H4 (cell line): ENCODE measurements at regions not wholly inside any gene's neighbourhood (a gene's known extent, or its start where the extent isn't known, plus 50 kb on each side); places are given as distances from the start of the nearest gene placed in this dataset.
"Not testable (repeated sequence)": the region's sequence is repeated elsewhere in the genome, so short reads cannot be mapped to it uniquely, and the experiment has no call there.

Source experiments
- DNase-seq: peaks from one replicate; pipeline ENCODE4 v3.0.0-alpha.2; 2015; ENCODE audit warnings: low spot score

DNA sequence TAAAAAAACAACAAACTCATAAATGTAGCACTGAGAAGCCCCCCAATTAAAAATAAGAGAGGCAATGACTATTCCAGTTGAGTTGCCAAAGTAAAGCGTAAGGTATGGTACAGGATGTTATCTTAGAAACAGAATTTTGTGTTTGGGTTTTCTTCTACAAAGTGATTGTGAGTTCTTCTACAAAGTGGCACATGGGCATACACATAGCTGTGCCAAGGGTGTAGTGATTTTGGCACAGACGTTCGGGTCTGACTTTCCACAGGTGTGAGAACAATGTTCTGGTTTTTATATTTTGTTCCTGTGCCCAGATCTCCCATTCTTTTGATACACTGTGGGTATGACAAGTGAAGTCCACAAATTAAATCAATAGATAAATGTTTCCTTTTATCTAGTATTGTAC lies 190.1 kb upstream of the CSNK1A1L start:
- DNase-seq: no peak

GRCh38 chr13:37295071-37295470 lies 189.6 kb upstream of the CSNK1A1L start:
- no peak for DNase-seq

DNA sequence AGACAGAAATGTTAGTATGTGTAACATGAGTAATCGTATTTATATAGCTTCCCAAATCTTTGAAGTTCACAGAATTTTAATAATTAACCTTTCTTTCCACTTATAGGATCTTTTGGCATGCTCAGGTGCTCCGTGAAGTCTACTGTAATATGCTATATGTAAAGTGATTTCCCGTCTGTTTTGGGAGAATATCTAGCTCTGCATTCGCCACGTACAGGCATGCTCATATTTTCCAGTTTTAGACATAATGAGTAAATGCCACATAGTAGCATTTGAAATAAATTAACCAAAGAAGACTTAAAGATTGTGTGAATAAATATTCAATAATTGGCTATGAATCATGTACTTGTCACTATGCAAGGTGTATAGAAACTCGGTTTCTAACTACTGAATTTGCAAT lies 189.0 kb upstream of the CSNK1A1L start:
- no peak for DNase-seq

DNA sequence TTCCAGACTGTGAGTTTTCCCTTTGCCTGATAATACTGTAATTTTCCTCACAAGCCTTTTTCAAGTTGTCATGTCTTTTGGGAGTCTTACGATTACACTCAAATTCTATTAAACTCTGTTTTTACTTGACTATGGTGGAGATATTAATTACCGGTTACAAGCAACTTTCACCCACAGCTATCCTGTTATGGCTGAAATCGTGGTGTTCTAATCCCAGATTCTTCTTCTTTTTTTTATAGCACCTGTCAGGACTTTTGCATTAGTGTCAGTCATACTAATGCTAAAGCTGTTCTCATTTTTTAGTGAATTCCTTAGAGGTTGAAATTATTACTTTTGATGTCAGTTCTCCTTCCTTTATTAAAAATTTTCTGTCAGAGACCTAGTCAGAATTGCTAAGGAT lies 187.8 kb upstream of the CSNK1A1L start:
- no peak for DNase-seq

DNA sequence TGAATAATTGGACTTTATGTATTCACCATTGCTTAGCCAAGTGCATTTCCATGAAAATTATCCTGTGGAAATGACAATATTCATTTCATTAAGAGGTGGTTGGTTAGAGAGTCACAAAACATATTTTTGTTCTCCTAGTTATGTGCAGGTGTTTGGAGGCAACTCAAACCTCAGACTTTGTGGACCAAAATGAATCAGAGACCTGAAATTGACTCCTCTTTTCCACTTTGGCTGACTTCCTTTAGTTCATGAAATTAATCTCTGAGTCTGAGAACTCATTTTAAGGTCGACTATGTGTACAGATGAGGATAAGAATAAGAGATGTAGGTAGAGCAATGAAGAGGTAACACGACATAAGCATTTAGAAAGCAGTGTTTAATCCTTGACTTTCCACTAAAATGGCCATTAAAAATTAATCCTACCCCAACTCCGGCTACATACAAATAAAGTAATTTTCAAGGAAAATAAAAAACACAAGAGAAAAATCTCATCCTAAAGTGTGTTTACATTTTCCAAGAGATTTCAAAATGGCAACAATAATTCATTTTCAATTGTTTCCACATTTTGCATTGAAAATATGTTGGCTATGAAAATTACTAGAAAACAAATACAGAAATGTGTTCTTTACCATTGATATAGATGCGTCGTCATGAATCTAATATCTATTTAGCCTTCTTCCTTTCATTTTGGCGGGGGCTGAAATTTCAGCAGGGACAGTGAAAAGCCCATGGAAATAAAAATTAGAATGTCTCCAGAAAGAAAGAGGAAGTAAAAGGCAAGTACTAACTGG lies 185.4 kb upstream of the CSNK1A1L start:
- no peak for DNase-seq

DNA sequence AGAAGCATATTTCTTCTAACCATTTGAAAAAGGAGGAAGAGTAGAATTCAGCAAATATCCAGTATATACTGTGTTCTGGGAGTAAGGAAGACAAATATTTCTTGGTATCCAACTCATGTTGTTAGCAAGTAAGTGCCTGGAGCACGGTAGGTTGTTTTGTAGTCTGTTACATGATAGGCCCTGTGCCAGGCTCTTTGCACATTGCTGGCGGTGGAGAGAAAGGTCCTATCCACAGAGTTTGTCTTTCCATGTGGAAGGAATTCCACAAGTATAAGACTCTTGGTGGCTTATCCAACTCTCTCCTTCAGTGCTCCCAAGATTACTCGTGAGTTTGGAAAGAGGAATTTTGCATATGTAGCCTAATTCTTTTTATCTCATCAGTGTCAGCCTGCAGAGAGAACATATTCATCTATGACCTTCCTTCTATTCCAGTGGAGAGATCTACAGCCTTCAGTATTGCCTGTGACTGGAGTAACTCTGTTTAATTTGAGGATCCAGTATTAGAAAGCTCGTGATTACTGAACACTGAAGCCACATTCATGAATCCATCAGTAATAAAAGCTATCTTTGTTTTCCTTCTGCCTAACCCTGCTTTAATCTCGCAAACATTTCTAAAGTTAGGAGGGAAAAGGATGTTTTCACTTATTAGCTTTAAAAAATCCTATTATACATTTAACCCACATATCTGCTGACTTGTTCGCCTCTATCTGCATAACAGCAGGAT lies 183.9 kb upstream of the CSNK1A1L start:
- no peak for DNase-seq

- no peak for DNase-seq
Measured at GRCh38 chr13:37288057-37288720, 182.7 kb upstream of the CSNK1A1L start.

DNA sequence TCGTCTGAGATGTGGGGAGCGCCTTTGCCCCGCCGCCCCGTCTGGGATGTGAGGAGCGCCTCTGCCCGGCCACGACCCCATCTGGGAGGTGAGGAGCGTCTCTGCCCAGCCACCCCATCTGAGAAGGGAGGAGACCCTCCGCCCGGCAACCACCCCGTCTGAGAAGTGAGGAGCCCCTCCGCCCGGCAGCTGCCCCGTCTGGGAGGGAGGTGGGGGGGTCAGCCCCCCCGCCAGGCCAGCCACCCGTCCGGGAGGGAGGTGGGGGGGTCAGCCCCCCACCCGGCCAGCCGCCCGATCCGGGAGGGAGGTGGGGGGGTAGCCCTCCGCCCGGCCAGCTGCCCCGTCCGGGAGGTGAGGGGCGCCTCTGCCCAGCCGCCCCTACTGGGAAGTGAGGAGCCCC lies 174.8 kb upstream of the CSNK1A1L start:
- not testable (repeated sequence) for DNase-seq

- no peak for DNase-seq
Measured at GRCh38 chr13:37277435-37278144, 172.1 kb upstream of the CSNK1A1L start.

GRCh38 chr13:37277007-37277406 lies 171.5 kb upstream of the CSNK1A1L start:
- no peak for DNase-seq

- no peak for DNase-seq
Measured at GRCh38 chr13:37274569-37275497, 169.4 kb upstream of the CSNK1A1L start.

- no peak for DNase-seq
Measured at GRCh38 chr13:37273836-37274235, 168.4 kb upstream of the CSNK1A1L start.

- no peak for DNase-seq
Measured at GRCh38 chr13:37270226-37271001, 164.9 kb upstream of the CSNK1A1L start.

DNA sequence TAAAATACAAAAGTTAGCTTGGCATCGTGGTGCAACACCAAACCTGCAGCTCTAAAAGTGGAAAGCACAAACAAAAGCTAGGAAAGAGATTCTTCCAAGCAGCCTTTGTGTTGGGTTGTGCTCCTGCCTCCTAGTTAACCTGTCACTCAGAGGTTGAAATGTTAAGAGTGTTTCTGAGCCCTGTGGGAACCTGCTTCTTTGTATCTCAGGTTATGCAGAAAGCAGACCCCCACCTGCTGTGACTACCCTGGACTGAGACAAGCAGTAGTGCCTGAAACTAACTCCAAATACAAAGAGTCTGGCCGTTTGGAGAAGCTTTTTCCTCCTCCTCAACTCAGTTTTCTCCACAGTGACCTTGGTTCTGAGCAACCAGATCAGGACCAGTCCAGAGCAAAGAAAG lies 158.4 kb upstream of the CSNK1A1L start:
- no peak for DNase-seq

GRCh38 chr13:37257706-37258105 lies 152.2 kb upstream of the CSNK1A1L start:
- no peak for DNase-seq

DNA sequence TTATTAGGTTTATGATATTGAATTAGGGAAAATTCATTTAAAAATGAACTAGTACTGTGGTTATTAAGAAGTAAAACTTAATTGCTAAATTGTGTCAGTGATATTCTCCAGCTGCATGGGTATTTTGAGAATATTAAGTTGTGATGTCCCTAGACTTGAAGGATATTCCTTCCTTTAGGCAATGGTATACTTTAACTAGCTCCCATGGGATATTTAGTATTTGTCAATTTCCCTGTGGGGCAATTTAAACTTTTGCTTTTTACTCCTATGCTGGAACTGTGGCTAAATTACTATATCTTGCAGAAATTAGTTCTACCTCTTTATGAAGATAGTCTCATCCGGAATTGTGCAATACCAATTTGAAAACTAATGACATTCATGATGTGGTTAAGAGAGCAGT lies 151.6 kb upstream of the CSNK1A1L start:
- DNase-seq: no peak

DNA sequence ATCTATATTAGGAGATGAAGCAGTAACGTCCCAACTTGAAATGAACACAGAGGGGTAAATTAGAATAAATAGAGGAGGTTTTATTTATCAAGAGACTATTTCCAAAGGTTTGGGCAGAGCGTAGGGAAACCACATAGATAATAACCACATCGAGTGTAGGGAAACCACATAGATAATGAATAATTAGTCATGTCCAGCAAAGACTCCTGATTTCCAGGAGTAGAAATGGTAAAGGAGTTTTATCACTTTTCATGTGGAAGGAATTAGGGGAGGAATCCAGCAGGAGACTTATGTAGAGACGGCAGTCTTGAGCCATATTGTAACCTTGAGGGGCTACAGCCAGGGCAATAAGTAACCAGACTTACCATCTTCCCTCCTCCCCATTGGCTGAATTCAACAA lies 136.3 kb upstream of the CSNK1A1L start:
- DNase-seq: no peak

- no peak for DNase-seq
Measured at GRCh38 chr13:37230346-37230745, 124.9 kb upstream of the CSNK1A1L start.

- no peak for DNase-seq
Measured at GRCh38 chr13:37229931-37230330, 124.5 kb upstream of the CSNK1A1L start.

- DNase-seq: no peak
Measured at GRCh38 chr13:37226971-37227370, 121.5 kb upstream of the CSNK1A1L start.
